HG02623 (cell line): ENCODE measurements at regions not wholly inside any gene's neighbourhood (a gene's known extent, or its start where the extent isn't known, plus 50 kb on each side); places are given as distances from the start of the nearest gene placed in this dataset.

Experiments
- ATAC-seq: cut with Tn5 transposase; IDR thresholded peaks from one replicate; pipeline ENCODE4 v1.9.1; 2021; ENCODE audit warnings: moderate library complexity; ENCODE audit not compliant: unreplicated experiment

- no peak for ATAC-seq
Measured at GRCh38 chr11:106327134-106327533, 249.7 kb downstream of the AASDHPPT start.

DNA sequence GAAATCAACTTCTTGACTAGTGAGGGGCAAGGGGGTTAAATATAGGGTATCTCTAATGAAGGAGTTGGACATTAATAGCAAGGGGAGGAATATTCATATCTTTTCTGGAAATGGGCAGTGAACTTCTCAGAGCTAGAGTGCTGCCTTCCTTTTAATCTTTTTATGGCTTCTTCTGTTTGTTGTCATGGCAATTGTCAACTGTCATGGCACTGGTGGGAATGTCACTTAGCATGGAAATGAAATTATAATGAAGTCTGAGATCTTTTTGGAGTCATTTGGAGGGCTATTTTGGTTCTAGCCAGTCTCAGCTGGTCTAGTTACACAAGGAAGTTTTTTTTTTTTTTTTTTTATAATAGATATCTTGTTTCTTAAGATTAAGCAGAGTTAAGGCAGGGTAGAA lies 250.2 kb downstream of the AASDHPPT start:
- no peak for ATAC-seq

- no peak for ATAC-seq
Measured at GRCh38 chr11:106329273-106330018, 252.0 kb downstream of the AASDHPPT start.

- ATAC-seq = no peak
Measured at GRCh38 chr11:106331176-106331575, 253.7 kb downstream of the AASDHPPT start.

- ATAC-seq = no peak
Measured at GRCh38 chr11:106333678-106334077, 256.2 kb downstream of the AASDHPPT start.

GRCh38 chr11:106344394-106344793 lies 266.9 kb downstream of the AASDHPPT start:
- no peak for ATAC-seq

DNA sequence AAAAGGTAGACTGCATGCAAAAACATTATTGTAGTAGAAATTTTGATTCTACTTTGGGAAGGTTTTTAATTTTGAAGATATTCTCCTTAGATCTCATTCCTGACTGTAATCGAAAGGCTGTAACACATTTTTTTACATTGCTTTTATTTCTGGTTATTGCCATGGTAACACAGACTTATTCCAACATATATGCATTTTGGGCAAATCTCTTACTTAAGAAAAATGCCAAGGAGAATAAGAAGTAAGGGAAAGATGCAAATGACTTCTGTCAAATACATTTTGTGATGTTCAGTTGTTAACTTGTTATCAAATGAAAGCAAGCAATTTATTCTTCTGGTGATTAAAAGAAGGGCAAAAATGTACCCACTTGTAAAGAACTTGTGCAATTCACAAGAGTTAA lies 267.5 kb downstream of the AASDHPPT start:
- no peak for ATAC-seq

DNA sequence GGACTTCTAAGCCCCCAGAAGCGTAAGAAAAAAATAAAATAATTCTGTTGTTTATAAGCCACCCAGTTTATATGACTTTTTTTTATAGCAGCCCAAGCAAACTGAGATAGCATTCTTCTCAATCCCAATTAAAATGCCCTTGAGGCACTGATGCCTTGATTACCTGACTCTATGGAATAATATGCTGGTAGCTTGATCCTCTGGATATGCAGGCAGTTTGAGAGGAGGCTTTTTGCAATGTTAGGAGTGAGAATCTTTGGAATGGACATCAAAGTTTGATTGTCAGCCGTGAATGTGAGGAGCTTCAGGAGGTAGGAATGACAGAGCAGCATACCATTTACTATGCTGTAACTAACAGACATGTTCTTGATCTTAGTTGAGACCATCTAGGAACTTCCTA lies 275.6 kb downstream of the AASDHPPT start:
- no peak for ATAC-seq

- ATAC-seq = no peak
Measured at GRCh38 chr11:106369224-106369623, 291.8 kb downstream of the AASDHPPT start.

DNA sequence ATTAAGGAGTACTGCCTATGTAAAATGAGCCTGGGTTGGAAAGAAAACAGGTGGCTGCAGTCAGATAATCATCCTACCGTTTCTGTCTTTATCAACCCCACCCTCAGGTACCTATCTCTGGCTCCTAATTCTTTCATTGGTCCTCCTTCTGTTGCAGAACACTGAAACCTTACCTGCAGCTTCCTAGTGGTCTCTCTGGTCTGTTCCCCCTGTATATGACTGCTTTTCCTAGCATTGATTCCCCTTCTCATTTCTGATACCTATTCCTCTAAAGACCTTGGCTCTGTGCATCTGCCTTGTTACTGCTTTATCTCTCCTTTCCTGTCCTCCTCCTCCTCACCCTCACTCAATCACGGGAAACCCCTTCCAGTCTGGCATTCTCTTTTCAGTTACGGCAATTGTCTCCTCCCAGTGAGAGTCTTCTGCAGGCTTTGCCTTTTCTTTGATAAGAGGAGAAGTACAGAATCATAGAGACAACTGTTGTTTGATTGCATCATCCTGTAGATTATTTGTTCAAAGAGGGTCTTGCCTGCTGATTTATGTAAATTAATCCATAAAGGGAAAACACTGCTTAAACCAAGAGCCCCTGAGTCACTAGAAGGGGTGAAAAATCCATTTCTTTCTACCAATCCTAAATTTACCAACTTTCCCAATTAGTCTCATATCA lies 301.2 kb downstream of the AASDHPPT start:
- no peak for ATAC-seq

DNA sequence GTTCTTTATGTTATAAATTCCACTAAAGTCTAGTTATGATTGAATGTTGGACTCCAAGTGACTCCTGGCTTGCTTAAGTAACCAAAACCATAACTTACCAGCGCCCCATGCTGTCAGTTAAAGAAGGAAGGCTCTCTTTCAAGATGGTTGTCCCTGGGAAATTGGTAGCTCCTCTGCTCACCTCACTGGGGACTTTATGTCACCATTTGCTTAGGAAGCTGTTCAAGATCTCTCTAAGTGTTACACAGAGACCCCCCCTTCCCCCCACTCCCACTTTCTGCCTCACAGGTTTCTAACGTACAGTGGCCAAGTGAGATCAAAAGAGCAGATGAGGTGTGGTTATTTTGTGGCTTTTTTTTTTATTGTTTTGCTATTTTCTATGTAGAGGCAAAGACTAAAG lies 301.8 kb downstream of the AASDHPPT start:
- ATAC-seq = no peak

- no peak for ATAC-seq
Measured at GRCh38 chr11:106379712-106380111, 302.2 kb downstream of the AASDHPPT start.

- ATAC-seq = no peak
Measured at GRCh38 chr11:106381895-106382294, 304.4 kb downstream of the AASDHPPT start.

DNA sequence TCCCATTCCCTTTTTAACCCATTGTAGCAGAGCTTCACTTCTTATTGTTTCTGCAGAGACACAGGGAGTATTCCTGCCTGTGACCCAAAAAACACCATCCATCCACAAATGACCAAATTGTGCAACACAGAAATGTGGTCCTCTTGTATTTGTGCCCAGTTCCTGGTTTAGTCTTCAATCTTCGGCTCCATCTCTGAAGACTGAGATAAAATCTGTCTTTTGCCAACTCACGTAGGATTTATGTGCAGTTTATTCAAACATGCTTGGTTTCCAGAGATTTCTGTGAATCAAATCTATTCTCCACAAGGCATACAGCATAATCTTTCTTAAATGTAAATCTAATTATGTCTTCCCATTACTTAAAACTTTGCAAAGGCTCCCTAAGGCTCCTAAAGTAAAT lies 307.0 kb downstream of the AASDHPPT start:
- ATAC-seq = no peak

DNA sequence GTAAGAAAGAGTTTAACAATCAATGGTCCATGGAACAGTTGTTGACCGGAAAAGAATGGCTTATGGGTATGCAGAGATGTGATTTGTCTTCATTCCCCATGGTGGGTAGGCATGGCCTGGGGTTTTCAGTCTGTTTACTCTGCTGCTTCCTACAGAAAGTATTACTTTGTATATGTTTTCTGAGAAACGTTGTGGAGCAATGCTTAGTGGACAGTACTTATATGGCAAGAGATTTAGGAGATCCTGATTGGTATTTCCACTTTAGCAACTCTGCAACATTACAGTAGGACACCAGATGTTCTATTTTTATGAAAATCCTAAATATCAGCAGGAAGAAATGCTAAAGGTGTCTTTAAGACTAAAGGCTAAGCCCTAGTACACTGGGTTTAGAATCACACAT lies 309.1 kb downstream of the AASDHPPT start:
- no peak for ATAC-seq

- no peak for ATAC-seq
Measured at GRCh38 chr11:106389101-106389500, 311.6 kb downstream of the AASDHPPT start.

DNA sequence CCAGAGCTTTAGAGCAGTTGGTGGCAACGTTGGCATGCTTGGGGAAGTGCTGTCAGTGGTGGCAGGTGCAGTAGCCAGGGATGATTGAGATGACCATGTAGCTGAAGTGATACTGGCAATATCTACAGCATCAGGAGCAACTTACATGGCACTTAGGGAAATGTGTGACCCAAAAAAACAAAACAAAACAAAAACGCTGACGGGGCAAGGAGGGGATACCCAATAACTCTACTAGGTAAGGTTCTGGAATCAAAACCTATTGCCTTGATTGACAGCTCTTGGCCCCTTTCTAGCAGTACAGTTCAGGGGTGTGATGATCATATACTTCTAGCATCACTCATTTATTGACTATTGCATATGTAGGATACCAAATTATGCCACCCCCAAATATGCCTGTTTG lies 312.6 kb downstream of the AASDHPPT start:
- ATAC-seq = no peak

DNA sequence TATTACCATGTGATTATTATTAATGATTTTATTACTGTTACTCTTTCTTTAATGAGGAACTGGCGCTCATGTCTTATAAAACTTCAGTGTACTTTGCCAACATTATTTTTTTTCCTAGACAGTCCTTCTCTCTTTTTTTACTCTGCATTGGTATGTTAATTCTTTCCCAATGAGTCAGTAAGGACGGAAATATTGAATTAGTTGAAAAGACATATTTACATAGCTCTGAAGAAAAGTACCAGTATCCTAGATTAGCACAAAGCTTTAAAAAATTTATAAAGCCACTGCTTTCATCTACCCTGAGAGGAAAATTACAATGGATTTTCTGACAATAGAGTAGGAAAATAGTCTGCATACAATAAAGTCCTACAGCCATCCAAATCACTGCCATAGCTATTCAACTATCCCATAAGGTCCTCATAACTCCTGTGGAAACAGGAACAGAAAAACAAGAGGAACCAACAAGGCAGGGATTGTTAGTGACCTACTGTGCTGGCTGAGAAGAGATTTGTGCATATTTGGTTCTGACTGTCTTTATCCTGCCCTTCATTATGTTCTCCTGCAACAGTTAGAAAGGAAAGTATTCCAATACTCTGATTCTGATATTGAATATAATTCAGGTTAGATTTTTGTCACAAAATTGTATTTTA lies 314.4 kb downstream of the AASDHPPT start:
- ATAC-seq = no peak

DNA sequence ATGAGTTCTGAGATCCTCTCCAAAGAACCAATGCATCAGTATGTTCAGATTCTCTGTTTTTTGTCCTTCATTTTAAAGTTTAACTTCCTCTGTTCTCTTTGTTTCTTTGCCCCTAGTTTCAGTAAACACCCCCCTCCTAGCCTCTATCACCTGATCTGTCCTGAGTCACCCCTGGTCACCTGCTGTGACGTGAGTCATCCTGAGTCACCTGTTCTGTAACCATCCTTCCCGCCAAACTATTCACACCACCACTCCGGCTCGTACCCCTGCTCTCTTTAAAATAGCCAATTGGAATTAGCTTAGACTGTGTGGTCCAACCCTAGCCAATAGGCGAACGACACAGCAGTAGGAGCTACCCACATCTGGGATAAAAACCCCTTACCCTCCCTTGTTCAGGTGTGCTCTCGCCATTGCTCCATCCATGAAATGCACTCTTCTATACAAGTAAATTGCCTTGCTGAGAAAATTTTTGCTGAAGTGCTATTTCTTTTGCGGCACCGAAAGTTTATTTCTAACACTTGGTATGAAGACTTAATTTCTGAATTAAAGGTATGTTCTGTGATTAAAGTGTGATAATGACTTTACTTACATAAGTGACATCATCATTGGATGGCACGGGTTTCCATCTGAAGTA lies 318.4 kb downstream of the AASDHPPT start:
- no peak for ATAC-seq

- no peak for ATAC-seq
Measured at GRCh38 chr11:106397787-106398501, 320.5 kb downstream of the AASDHPPT start.

GRCh38 chr11:106398502-106399075 lies 321.1 kb downstream of the AASDHPPT start:
- ATAC-seq = no peak
